Chondrocyte (in vitro differentiated cells): ENCODE measurements at regions not wholly inside any gene's neighbourhood (a gene's known extent, or its start where the extent isn't known, plus 50 kb on each side); places are given as distances from the start of the nearest gene placed in this dataset.

Experiments
- DNase-seq: peaks from one replicate; pipeline ENCODE4 v3.0.0; 2021; ENCODE audit warnings: mixed read lengths, low spot score
- H3K27ac Mint-ChIP-seq: one replicate; pipeline ENCODE4 v1.8.0; 2021; ENCODE audit warnings: mild to moderate bottlenecking, moderate library complexity, mixed read lengths; ENCODE audit not compliant: unreplicated experiment
- H3K27me3 Mint-ChIP-seq: 2 replicates; pipeline ENCODE4 v1.8.0; 2021; ENCODE audit warnings: low read depth, mixed read lengths
- H3K36me3 Mint-ChIP-seq: 2 replicates; pipeline ENCODE4 v1.8.0; 2021; ENCODE audit warnings: low read depth, mixed read lengths
- H3K4me1 Mint-ChIP-seq: 2 replicates; pipeline ENCODE4 v1.8.0; 2021; ENCODE audit warnings: low read depth, mild to moderate bottlenecking, mixed read lengths
- H3K4me3 Mint-ChIP-seq: one replicate; pipeline ENCODE4 v1.8.0; 2021; ENCODE audit warnings: mild to moderate bottlenecking, moderate library complexity, mixed read lengths; ENCODE audit not compliant: unreplicated experiment
- H3K9me3 Mint-ChIP-seq: 2 replicates; pipeline ENCODE4 v1.8.0; 2021; ENCODE audit warnings: low read depth, mixed read lengths
- TF ChIP-seq, protein P1 (sequence below): fragments of 200-600 bp; sonication (generic); IDR thresholded peaks from 2 replicates; pipeline ENCODE4 v1.5.0; 2021; ENCODE audit warnings: antibody characterized with exemption, mild to moderate bottlenecking, moderate library complexity

DNA sequence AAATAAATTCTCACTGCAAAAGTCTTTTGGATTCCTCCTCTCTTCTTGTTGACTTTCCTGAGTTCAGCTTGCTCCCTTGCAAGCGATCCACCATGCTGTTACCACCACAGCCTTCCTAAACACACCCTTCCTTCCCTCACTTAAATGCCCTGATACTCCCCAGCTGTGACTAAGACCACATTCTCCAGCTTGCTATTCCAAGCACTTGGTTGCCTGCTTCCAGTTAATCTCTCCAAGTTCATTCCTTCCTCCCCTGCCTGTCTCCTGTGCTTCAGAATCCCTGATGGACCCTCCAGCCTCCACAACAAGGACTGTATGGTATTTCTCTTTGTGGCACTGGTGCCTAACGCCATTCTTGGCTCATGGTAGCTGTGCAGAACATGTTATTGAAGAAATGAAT, 603.9 kb upstream of the CADM1 start:
- no peak for DNase-seq
- H3K4me3 Mint-ChIP-seq, result no peak overlapping the region
- H3K27ac Mint-ChIP-seq, result no peak overlapping the region
- H3K9me3 Mint-ChIP-seq, result peaks cover 5% of the 10 kb centered on the region
- H3K27me3 Mint-ChIP-seq, result peaks cover 5% of the 10 kb centered on the region
- peaks cover under 1% of the 10 kb centered on the region for H3K36me3 Mint-ChIP-seq
- TF ChIP-seq, protein P1, sequence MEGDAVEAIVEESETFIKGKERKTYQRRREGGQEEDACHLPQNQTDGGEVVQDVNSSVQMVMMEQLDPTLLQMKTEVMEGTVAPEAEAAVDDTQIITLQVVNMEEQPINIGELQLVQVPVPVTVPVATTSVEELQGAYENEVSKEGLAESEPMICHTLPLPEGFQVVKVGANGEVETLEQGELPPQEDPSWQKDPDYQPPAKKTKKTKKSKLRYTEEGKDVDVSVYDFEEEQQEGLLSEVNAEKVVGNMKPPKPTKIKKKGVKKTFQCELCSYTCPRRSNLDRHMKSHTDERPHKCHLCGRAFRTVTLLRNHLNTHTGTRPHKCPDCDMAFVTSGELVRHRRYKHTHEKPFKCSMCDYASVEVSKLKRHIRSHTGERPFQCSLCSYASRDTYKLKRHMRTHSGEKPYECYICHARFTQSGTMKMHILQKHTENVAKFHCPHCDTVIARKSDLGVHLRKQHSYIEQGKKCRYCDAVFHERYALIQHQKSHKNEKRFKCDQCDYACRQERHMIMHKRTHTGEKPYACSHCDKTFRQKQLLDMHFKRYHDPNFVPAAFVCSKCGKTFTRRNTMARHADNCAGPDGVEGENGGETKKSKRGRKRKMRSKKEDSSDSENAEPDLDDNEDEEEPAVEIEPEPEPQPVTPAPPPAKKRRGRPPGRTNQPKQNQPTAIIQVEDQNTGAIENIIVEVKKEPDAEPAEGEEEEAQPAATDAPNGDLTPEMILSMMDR, result no peak
- H3K4me1 Mint-ChIP-seq, result peaks cover 5% of the 10 kb centered on the region

DNA sequence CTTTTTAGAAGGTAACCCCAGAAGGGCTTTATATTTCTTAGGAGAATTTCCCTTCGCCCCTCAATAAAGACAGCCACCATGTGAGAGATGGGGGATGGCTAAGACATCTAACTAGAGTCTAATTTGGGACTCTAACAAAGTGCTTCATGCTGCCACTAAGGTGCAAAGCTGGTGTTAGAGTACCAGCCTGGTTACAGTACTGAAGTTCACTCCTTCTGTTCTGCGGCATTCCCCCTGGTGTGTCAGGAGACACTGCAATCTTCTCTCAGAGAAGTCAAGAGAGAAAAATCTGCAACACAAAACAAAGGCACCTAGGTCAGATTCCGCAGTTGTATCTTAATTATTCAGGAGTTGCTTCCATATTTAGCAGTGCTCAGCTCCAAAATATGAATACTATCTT, 603.0 kb upstream of the CADM1 start:
- TF ChIP-seq, protein P1, result no peak
- H3K4me3 Mint-ChIP-seq, result no peak overlapping the region
- no peaks in the 10 kb centered on the region for H3K9me3 Mint-ChIP-seq
- no peaks in the 10 kb centered on the region for H3K36me3 Mint-ChIP-seq
- peaks cover 5% of the 10 kb centered on the region for H3K4me1 Mint-ChIP-seq
- peaks cover 9% of the 10 kb centered on the region for H3K27me3 Mint-ChIP-seq
- DNase-seq, result no peak
- H3K27ac Mint-ChIP-seq, result no peak overlapping the region

DNA sequence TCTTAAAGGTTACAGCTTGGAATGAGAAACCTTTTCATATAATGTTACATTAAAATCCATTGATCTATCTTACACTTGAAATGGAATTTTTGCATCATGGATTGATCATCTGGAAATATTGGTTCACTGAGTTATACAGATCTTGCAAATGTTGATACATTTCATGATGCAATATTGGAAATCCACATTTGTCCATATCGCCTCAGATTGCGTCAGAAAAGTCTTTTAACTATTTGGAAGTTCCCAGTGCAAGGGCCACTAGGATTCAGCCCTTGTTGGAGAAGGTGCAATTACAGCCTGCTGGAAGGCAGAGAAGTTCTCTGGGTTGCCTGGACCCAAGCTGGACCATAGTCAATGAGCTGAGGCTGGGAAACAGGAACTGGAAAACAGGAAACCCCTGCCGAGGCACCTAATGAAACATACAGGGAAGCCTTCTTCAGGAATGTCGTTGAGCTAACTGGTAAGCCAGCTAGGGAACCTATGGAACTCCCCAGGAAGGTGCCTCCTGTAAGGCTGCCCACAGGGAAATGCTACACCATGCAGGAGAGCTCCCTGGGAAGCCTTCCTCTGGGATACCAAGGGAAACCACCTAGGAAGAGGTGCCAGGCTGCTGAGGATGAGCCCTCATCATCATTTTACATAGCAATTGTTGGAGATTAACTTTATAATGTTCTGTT, 600.4 kb upstream of the CADM1 start:
- DNase-seq, result no peak
- Mint-ChIP-seq H3K27me3 (peaks cover 15% of the 10 kb centered on the region), H3K36me3 (no peaks in the 10 kb centered on the region), H3K4me1 (peaks cover 5% of the 10 kb centered on the region), H3K27ac (no peak overlapping the region), H3K4me3 (no peak overlapping the region), H3K9me3 (no peaks in the 10 kb centered on the region)
- TF ChIP-seq, protein P1, result no peak

DNA sequence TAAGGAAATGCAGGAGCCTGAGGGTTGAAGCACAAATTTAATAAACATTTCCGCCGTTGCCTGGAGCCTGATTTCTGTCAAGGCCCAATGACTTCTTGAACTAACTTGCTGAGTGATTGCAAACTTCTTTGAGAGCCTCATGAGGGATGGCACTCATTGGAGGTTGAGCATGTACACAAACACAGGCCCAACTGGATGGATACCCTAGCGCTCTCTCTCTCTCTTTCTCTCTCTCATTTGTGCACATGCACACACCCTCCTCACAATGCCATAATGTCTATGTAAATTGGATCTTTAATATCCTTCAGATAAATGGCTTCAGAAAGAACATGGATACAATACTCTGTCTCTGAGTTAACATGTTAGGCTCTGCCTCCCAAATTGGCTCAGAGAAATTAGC, 597.7 kb upstream of the CADM1 start:
- Mint-ChIP-seq H3K9me3 (no peaks in the 10 kb centered on the region), H3K4me3 (no peak overlapping the region), H3K36me3 (no peaks in the 10 kb centered on the region), H3K27ac (no peak overlapping the region), H3K4me1 (no peaks in the 10 kb centered on the region), H3K27me3 (peaks cover 37% of the 10 kb centered on the region)
- TF ChIP-seq, protein P1, result no peak
- no peak for DNase-seq

DNA sequence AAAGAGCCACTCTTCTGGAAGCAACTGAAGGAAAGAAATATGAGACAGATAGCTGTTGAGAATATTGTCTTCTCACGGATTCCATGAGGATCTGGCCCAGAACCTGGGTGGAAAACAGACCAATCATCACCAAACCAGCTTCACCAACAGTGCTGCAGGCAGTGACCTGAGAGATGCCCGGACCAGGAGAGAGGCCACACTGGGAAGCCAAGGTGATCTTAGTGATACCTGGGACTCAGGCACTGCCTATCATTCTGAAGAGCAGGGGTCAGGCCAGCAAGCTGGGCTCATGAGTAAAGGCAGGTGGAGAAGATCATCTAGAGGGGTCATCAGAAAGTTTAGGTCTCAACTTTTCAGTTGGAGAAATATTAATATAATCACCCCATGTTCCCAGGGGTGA, 595.8 kb upstream of the CADM1 start:
- Mint-ChIP-seq H3K27me3 (peaks cover 50% of the 10 kb centered on the region), H3K27ac (no peak overlapping the region), H3K4me3 (no peak overlapping the region), H3K36me3 (no peaks in the 10 kb centered on the region), H3K9me3 (no peaks in the 10 kb centered on the region), H3K4me1 (no peaks in the 10 kb centered on the region)
- DNase-seq, result no peak
- TF ChIP-seq, protein P1, result no peak
